ENCODE measurements at regions not wholly inside any gene's neighbourhood (a gene's known extent, or its start where the extent isn't known, plus 50 kb on each side); places are given as distances from the start of the nearest gene placed in this dataset.
A peak's percentile ranks its signal among the peaks of the same experiment; 100 is the strongest.
"Not testable (repeated sequence)": the region's sequence is repeated elsewhere in the genome, so short reads cannot be mapped to it uniquely, and the experiment has no call there.

GRCh38 chr7:35975851-35976454 is 175.1 kb downstream of the SEPTIN7 start:
- no peaks in the 10 kb centered on the region for H3K79me1 ChIP-seq (ENCODE audit: insufficient read depth, low read depth, low read length, poor library complexity, severe bottlenecking)
- H3T11ph ChIP-seq (ENCODE audit: low read length), result no peak overlapping the region
- no peak overlapping the region for H2AFZ ChIP-seq (ENCODE audit: low read length)
- H3K36me3 Mint-ChIP-seq (ENCODE audit: insufficient read depth in 1 of 3, low read depth in 3 of 3), result peaks cover 0 to 5% (median 4%) of the 10 kb centered on the region in 3 experiments; a peak in 4 of 7 replicates
- H2AK5ac ChIP-seq (ENCODE audit: insufficient read length, low read length), result no peak overlapping the region
- no peak overlapping the region for H3K4me2 ChIP-seq (ENCODE audit: insufficient read depth, insufficient read length, low read length)
- H2BK120ac ChIP-seq (ENCODE audit: low read depth, low read length, poor library complexity, severe bottlenecking), result no peak overlapping the region
- H3K9me3 Mint-ChIP-seq, result peaks cover 9 to 11% of the 10 kb centered on the region in 2 experiments; a peak in 4 of 5 replicates
- no peak overlapping the region for H3K56ac ChIP-seq (ENCODE audit: insufficient read length, low read depth, low read length)
- peaks cover 17 to 19% of the 10 kb centered on the region in 2 experiments for H3K4me1 Mint-ChIP-seq
- H2BK20ac ChIP-seq (ENCODE audit: low read depth, low read length, poor library complexity, severe bottlenecking), result no peak overlapping the region
- H3K4ac ChIP-seq (ENCODE audit: low read depth, low read length), result no peak overlapping the region
- no peak overlapping the region for H4K5ac ChIP-seq (ENCODE audit: insufficient read length, low read depth, low read length)
- no peak overlapping the region for H2BK12ac ChIP-seq (ENCODE audit: insufficient read length, low read depth, low read length)
- H3K9me3 ChIP-seq (ENCODE audit: control insufficient read depth, low read depth, low read length), result no peaks in the 10 kb centered on the region
- H2BK5ac ChIP-seq (ENCODE audit: insufficient read length, low read length), result no peak overlapping the region
- no peak overlapping the region for H4K91ac ChIP-seq (ENCODE audit: insufficient read length, low read depth, low read length)
- H3K4me1 ChIP-seq (ENCODE audit: insufficient read depth, low read length), result peaks cover 2% of the 10 kb centered on the region; the same call in 1 of the 2 replicates
- peaks cover 3% of the 10 kb centered on the region; the same call in 1 of the 2 replicates for H3K27me3 Mint-ChIP-seq (ENCODE audit: low read depth)
- H3K27ac ChIP-seq (ENCODE audit: insufficient read length, low read depth, low read length), result no peak overlapping the region
- H4K8ac ChIP-seq (replicated peaks; ENCODE audit: insufficient read length, low read depth, low read length), result no peak overlapping the region
- WGBS (ENCODE audit: extremely low coverage, insufficient read length, low lambda C conversion rate), result no CpG with 5 or more reads among the region's 1 CpG
- DNase-seq, result no peak
- H3K14ac ChIP-seq (ENCODE audit: insufficient read depth, low read length), result no peak overlapping the region
- H4K20me1 ChIP-seq (ENCODE audit: control insufficient read depth, insufficient read depth, insufficient read length), result no peaks in the 10 kb centered on the region
- peak; percentile 86 for TF ChIP-seq CTCF (conservative IDR thresholded peaks at IDR 0.05)
- no peak overlapping the region for H3K18ac ChIP-seq (ENCODE audit: insufficient read length, low read depth, low read length)
- no peak overlapping the region for H3K4me3 Mint-ChIP-seq
- H3K27me3 ChIP-seq (ENCODE audit: insufficient read depth, low read length), result no peaks in the 10 kb centered on the region
- H3K27ac Mint-ChIP-seq, result no peak overlapping the region
- no peak overlapping the region for H2BK15ac ChIP-seq (ENCODE audit: low read depth, low read length)
- H3K9ac ChIP-seq (ENCODE audit: extremely low read depth, insufficient read length, low read length), result no peak overlapping the region
- H3K23me2 ChIP-seq (ENCODE audit: insufficient read length, low read depth, low read length, poor library complexity, severe bottlenecking), result no peaks in the 10 kb centered on the region
- no peaks in the 10 kb centered on the region for H3K79me2 ChIP-seq (ENCODE audit: insufficient read depth, low read length)
- H3K23ac ChIP-seq (ENCODE audit: insufficient read length, low read depth, low read length), result no peak overlapping the region

- H3K23ac ChIP-seq (ENCODE audit: insufficient read length, low read depth, low read length); H3K14ac ChIP-seq (ENCODE audit: insufficient read depth, low read length); H2AFZ ChIP-seq (ENCODE audit: low read length); DNase-seq; H3K9ac ChIP-seq (ENCODE audit: extremely low read depth, insufficient read length, low read length); H3K27ac ChIP-seq (ENCODE audit: insufficient read length, low read depth, low read length); H4K91ac ChIP-seq (ENCODE audit: insufficient read length, low read depth, low read length); H3K56ac ChIP-seq (ENCODE audit: insufficient read length, low read depth, low read length); H2AK5ac ChIP-seq (ENCODE audit: insufficient read length, low read length); H4K5ac ChIP-seq (ENCODE audit: insufficient read length, low read depth, low read length); H4K20me1 ChIP-seq (ENCODE audit: control insufficient read depth, insufficient read depth, insufficient read length); H2BK5ac ChIP-seq (ENCODE audit: insufficient read length, low read length); H3K4me2 ChIP-seq (ENCODE audit: insufficient read depth, insufficient read length, low read length); H3K18ac ChIP-seq (ENCODE audit: insufficient read length, low read depth, low read length); H3K27me3 ChIP-seq (ENCODE audit: insufficient read depth, low read length); H3K36me3 Mint-ChIP-seq (ENCODE audit: insufficient read depth in 1 of 3, low read depth in 3 of 3); H3K9me3 Mint-ChIP-seq; H2BK120ac ChIP-seq (ENCODE audit: low read depth, low read length, poor library complexity, severe bottlenecking); H3K23me2 ChIP-seq (ENCODE audit: insufficient read length, low read depth, low read length, poor library complexity, severe bottlenecking); H3K4me3 Mint-ChIP-seq; H3K4ac ChIP-seq (ENCODE audit: low read depth, low read length); H3T11ph ChIP-seq (ENCODE audit: low read length); H2BK20ac ChIP-seq (ENCODE audit: low read depth, low read length, poor library complexity, severe bottlenecking); H3K4me1 ChIP-seq (ENCODE audit: insufficient read depth, low read length); H3K79me1 ChIP-seq (ENCODE audit: insufficient read depth, low read depth, low read length, poor library complexity, severe bottlenecking); H2BK15ac ChIP-seq (ENCODE audit: low read depth, low read length); H2BK12ac ChIP-seq (ENCODE audit: insufficient read length, low read depth, low read length); H3K79me2 ChIP-seq (ENCODE audit: insufficient read depth, low read length); H3K27me3 Mint-ChIP-seq (ENCODE audit: low read depth); H4K8ac ChIP-seq (replicated peaks; ENCODE audit: insufficient read length, low read depth, low read length); H3K9me3 ChIP-seq (ENCODE audit: control insufficient read depth, low read depth, low read length): not testable (repeated sequence)
- H3K4me1 Mint-ChIP-seq, result peaks cover 17 to 19% of the 10 kb centered on the region in 2 experiments
- no CpG with 5 or more reads among the region's 8 CpGs for WGBS (ENCODE audit: extremely low coverage, insufficient read length, low lambda C conversion rate)
- peak overlapping the region in 1 of 3 experiments; percentile 56; a peak in 1 of 7 replicates for H3K27ac Mint-ChIP-seq
Measured at GRCh38 chr7:35978816-35979640, 174.0 kb upstream of the EEPD1 start.
